ENCODE measurements at regions not wholly inside any gene's neighbourhood (a gene's known extent, or its start where the extent isn't known, plus 50 kb on each side); places are given as distances from the start of the nearest gene placed in this dataset.
"Not testable (repeated sequence)": the region's sequence is repeated elsewhere in the genome, so short reads cannot be mapped to it uniquely, and the experiment has no call there.

DNA sequence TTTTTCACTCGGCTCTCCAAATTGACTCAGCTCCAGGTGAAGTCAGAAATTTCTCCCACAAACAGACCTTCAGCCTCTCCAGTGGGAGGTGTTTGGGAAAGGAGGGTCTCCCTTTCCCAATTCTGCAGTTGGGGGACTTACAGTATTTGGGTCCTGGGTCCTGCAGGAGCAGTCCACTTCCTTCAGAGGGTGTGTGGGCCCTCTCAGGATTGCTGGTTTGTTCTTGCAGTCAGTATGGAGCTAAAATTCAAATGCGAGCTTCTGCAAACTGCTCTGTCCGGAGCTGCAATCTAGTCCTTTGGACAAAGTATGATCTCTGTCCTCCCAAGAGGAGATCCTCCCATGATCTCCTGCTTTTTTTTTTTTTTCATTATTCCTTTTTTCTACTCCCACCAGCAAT lies 87.9 kb upstream of the MSTN start:
- no peak for DNase-seq (ENCODE audit: low spot score)

- no peak for DNase-seq (ENCODE audit: low spot score)
Observed at GRCh38 chr2:190149908-190150307, 87.4 kb upstream of the MSTN start.

DNA sequence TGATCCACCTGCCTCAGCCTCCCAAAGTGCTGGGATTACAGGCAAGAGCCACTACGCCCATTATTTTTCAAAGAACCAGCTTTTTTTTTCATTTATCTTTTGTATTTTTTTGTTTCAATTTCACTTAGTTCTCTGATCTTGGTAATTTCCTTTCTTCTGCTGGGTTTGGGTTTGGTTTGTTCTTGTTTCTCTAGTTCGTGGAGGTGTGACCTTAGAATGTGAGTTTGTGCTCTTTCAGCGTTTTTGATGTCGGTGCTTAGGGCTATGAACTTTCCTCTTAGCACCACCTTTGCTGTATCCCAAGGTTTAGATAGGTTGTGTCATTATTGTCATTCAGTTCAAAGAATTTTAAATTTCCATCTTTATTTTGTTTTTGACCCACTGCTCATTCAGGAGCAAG lies 86.7 kb upstream of the MSTN start:
- DNase-seq (ENCODE audit: low spot score), result no peak

- not testable (repeated sequence) for DNase-seq (ENCODE audit: low spot score)
Observed at GRCh38 chr2:190146109-190146508, 83.6 kb upstream of the MSTN start.

DNA sequence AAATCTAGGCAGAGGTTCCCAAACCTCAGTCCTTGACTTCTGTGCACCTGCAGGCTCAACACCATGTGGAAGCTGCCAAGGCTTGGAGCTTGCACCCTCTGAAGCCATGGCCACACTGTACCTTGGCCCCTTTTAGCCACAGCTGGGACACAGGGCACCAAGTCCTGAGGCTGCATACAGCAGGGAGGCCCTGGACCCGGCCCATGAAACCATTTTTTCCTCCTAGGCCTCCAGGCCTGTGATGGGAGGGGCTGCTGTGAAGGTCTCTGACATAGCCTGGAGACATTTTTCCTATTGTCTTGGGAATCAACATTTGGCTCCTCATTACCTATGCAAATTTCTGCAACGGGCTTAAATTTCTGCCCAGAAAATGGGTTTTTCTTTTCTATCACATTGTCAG lies 77.9 kb upstream of the MSTN start:
- DNase-seq (ENCODE audit: low spot score), result not testable (repeated sequence)

- no peak for DNase-seq (ENCODE audit: low spot score)
Observed at GRCh38 chr2:190139371-190139770, 76.8 kb upstream of the MSTN start.

- DNase-seq (ENCODE audit: low spot score), result no peak
Observed at GRCh38 chr2:190138032-190138431, 75.5 kb upstream of the MSTN start.

DNA sequence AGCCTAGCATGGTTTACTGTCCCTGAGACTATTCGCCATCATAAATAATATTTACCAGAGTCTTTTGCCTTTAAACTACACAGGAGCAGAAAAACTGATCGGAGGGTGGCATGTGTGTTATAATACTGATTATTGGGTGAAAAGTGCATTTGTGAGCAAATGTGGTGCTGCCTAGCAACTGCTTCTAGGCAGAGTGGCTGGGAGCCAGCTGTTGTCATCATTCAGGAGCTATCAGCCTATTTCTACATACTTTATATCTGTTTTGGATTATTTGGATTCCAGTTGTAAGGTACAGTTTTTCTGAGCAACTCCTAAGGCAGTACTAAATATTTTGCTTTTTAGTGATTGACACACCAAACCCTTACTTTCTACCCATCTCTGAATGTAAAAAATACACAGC lies 75.0 kb upstream of the MSTN start:
- no peak for DNase-seq (ENCODE audit: low spot score)

DNA sequence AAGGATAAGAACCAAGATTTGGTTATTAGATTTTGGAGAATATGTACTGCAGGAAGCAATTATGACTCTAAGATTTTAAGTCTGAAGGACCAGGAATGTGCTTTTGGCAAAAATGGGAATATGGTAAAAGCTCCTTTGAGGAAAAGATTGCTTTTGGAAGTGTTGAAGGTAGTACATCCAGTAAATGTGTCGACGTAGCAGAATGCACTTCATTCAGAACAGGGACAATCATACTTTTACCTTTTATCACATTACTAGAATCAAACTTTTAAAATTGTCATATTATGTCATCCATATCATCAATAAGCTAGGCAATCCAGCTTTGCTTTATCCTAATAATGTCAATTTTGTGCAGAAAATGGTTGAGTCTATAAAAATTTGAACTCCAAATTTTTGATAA lies 74.3 kb upstream of the MSTN start:
- no peak for DNase-seq (ENCODE audit: low spot score)

GRCh38 chr2:190136259-190136658 lies 73.7 kb upstream of the MSTN start:
- peak; percentile 29 for DNase-seq (ENCODE audit: low spot score)

DNA sequence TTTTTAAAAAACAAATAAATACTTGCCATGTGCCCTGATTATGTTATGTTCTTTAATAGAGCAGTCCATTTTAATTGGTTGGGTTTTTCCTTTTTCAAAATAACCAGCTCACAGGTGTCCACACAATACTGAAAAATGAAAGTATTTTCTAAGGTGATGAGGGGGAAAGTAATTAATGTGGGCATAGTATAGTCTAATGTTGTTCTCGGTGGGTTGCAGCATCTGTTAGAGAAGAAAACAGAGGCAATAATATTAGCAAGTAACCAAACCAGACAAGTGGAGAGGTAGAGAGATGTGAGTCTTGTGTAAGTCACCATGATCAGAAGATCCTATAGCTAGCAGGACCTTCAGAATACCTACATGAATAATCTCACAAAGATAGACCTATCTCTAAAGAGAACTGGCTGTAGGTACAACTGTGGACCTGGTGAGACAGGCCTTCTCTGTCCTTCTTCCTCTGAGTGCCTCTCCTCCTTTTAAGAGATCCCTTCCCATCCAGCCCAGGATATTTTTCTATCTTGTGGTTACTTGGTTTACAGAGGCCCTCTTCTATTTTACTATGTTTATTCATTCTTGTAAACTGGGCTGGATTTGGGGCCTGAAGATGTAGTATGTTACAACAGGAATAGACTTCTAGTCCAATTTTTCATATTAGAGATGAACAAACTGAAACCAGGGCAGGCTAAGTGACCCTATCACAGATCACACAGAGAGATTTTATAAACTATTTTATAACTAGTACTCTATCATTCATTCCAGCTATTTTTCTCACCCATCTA lies 67.1 kb upstream of the MSTN start:
- no peak for DNase-seq (ENCODE audit: low spot score)

DNA sequence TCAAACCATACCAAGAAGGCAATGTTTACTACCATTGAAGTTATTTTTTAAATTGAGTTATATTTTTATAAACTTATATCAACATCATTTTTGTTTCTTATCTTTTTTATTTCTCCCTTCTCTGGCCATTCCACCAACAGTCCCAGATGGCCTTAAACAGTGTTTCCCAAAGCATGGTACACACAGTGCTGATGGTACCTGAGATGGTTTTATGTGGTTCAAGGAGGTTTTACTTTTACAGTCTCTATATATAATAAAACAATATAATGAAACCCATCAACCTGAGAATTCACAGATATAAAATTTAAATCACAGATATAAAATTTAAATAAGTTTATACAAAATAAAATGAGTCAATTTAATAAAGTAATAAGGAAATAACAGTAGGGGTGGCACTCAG lies 65.1 kb upstream of the MSTN start:
- DNase-seq (ENCODE audit: low spot score), result no peak

DNA sequence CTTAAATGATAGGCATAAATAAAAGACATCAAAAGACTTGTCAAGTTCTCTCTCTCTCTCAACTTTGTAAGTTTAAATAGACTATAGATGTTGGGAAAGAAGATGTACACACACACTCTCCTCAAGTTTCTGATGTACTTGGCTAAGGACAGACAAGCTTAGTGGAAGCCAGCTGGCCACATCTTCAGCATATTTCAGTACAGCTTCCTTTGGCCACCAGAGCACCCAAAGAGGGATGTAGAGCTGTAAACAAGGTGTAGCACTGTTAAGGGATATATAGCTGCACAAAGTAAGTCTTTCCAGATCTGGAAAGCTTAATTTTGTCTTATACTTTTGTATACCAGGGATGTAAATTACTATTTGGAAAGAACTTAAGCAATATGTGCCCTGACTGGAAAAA lies 64.3 kb upstream of the MSTN start:
- no peak for DNase-seq (ENCODE audit: low spot score)

DNA sequence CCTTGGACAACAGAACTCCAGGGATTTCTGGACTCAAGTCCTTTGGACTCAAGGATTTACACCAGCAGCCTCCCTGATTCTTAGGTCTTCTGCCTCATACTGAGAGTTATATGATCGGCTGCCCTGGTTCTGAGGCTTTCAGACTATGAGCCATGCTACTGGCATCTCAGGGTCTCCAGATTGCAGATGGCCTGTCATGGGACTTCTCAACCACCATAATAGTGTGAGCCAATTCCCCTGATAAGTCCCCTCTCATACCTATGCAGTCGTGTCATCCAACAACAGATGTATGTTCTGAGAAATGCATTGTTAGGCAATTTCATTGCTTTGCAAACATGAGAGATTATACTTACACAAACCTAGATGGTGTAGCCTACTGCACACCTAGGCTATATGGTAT lies 61.4 kb upstream of the MSTN start:
- DNase-seq (ENCODE audit: low spot score), result peak; percentile 11

- DNase-seq (ENCODE audit: low spot score), result no peak
Observed at GRCh38 chr2:190121971-190122370, 59.4 kb upstream of the MSTN start.

- no peak for DNase-seq (ENCODE audit: low spot score)
Observed at GRCh38 chr2:190121305-190121704, 58.8 kb upstream of the MSTN start.

DNA sequence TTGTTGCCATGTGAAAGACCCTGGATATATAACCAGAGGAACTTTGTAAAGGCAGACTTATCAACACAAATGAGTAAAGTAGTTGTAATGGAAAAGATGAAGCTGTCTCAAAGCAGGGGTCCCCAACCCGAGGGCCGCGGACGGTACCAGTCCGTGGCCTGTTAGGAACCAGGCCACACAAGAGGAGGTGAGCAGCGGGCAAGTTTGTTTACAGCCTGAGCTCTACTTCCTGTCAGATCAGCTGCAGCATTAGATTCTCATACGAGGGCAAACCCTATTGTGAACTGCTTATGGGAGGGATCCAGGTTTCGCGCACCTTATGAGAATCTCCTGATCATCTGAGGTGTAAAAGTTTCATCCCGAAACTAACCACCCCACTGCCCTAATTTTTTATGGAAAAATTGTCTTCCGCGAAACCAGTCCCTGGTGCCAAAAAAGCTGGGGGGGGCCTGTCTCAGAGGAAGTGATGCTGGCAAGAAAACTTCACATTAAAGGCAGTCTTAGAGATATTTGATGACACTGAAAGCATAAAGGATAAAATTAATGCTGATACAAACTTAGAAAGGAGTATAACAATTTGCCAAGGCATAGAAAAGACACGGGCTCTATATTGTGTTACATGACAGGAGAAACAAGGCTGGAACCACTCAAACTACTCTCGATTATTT lies 57.5 kb upstream of the MSTN start:
- DNase-seq (ENCODE audit: low spot score), result no peak

DNA sequence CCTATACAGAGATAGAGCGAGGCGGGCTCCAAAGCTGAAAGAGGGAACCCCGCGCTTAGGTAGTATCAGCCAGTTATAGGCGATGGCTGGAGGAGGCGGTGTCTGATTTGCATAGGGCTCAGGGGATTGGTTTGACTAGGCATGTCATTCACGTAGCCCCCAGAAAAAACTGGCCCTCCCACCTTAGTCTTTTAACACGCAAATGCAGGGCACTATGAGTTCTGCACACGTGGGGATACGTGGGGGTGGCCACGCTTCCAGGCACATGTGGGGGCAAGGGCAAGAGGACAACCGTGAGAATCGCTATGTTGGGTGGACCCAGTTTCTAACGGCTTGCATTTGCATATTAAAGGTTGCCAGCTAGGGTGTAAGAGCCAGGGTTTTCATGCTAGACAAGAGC lies 56.7 kb upstream of the MSTN start:
- no peak for DNase-seq (ENCODE audit: low spot score)

GRCh38 chr2:190117305-190117704 lies 54.8 kb upstream of the MSTN start:
- DNase-seq (ENCODE audit: low spot score), result no peak

DNA sequence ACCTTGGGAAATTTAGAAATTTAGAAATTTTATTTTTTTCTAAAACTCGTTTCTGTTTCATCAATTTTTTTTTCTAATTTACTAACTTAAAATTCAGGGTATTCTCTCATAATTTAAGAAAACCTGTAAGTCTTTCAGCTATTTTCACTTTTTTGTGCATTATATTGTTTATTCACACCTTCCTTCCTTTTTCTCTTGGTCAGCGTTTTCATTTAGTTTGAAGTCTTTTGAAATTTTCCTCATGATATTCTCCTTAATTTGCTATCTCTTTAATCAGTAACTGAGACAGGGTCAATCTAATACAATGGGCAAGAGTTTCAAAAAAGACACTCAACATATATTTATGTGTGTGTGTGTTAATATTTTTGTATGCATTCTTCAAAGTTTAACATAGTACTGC lies 50.5 kb upstream of the MSTN start:
- no peak for DNase-seq (ENCODE audit: low spot score)

All from kidney tubule cell (primary cell).